Thoracic aorta (tissue), 2 donors: ENCODE measurements at regions not wholly inside any gene's neighbourhood (a gene's known extent, or its start where the extent isn't known, plus 50 kb on each side); places are given as distances from the start of the nearest gene placed in this dataset.

Source experiments
- ATAC-seq: fragments of 150-250 bp; one replicate; pipeline ENCODE4 v1.8.0; 2017; ENCODE audit warnings: low read depth; ENCODE audit not compliant: insufficient number of reproducible peaks, low FRiP score
- DNase-seq: peaks from one replicate; pipeline ENCODE4 v3.0.0-alpha.2; 2020; ENCODE audit warnings: low spot score
- H3K27ac ChIP-seq, 2 donors: fragments of 200-600 bp; sonication (generic); 1 replicate in 1 of 2; 2 replicates in 1 of 2; pipeline ENCODE4 v1.5.1; 2016; ENCODE audit warnings: mild to moderate bottlenecking in 2 of 2, moderate library complexity in 2 of 2
- H3K27me3 ChIP-seq: fragments of 200-600 bp; sonication (generic); replicated peaks from 2 replicates; pipeline ENCODE4 v1.6.0; 2016; ENCODE audit warnings: mild to moderate bottlenecking; ENCODE audit not compliant: insufficient read depth
- H3K36me3 ChIP-seq: fragments of 200-600 bp; sonication (generic); one replicate; pipeline ENCODE4 v1.5.1; 2016
- H3K4me1 ChIP-seq, 2 donors: fragments of 200-600 bp; sonication (generic); 1 replicate in 1 of 2; 2 replicates in 1 of 2; pipeline versions ENCODE4 v1.5.1 to v1.6.0; 2016; ENCODE audit warnings: low read depth in 2 of 2, mild to moderate bottlenecking in 1 of 2; ENCODE audit not compliant: control insufficient read depth in 1 of 2
- H3K4me3 ChIP-seq: fragments of 200-600 bp; sonication (generic); 2 replicates; pipeline ENCODE4 v1.5.1; 2016; ENCODE audit warnings: mild to moderate bottlenecking
- H3K9me3 ChIP-seq: fragments of 200-600 bp; sonication (generic); 2 replicates; pipeline ENCODE4 v1.5.1; 2016
- TF ChIP-seq, protein P1 (sequence below): fragments of 200-600 bp; sonication (generic); IDR thresholded peaks from one replicate; pipeline ENCODE4 v1.5.1; 2019; ENCODE audit warnings: antibody characterized with exemption

DNA sequence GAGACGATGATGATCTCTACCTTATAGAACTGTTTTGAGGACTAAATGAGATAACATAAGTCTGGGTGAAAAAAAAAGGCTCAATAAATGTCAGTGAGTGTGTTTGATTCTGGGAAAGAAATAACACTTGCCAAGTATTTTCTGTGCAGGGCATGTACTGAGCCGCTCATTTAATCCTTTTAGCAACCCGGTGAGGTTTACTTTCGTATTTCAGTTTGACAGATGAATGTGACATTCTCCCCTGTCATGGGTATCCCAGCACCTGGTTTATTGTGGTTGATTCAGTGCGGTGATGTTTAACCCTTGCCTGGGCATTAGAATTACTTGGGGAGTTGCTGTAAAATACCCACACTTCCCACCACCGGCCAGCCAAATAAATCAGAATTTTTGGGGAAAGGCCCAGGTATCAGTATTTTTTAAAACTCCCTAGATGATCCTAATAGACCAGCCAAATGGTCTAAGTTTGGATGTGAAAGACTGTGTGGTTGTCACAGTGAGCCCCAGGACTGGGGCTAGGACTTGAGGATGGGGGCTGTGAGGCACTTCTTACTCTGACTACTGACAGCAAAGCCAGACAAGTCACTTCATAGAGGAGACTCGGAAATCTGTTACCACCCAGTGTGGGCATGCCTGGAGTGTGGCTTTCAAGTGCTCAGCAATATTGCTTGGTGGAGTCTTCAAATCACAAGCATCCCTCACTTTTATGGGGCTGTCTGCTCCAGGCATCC, 100.2 kb upstream of the KCNG1 start:
- H3K4me3 ChIP-seq, result no peak overlapping the region
- DNase-seq, result no peak
- ATAC-seq, result no peak
- no peaks in the 10 kb centered on the region for H3K9me3 ChIP-seq
- no peak overlapping the region for H3K27ac ChIP-seq
- no peaks in the 10 kb centered on the region for H3K27me3 ChIP-seq
- TF ChIP-seq, protein P1, sequence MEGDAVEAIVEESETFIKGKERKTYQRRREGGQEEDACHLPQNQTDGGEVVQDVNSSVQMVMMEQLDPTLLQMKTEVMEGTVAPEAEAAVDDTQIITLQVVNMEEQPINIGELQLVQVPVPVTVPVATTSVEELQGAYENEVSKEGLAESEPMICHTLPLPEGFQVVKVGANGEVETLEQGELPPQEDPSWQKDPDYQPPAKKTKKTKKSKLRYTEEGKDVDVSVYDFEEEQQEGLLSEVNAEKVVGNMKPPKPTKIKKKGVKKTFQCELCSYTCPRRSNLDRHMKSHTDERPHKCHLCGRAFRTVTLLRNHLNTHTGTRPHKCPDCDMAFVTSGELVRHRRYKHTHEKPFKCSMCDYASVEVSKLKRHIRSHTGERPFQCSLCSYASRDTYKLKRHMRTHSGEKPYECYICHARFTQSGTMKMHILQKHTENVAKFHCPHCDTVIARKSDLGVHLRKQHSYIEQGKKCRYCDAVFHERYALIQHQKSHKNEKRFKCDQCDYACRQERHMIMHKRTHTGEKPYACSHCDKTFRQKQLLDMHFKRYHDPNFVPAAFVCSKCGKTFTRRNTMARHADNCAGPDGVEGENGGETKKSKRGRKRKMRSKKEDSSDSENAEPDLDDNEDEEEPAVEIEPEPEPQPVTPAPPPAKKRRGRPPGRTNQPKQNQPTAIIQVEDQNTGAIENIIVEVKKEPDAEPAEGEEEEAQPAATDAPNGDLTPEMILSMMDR, result no peak
- H3K36me3 ChIP-seq, result no peaks in the 10 kb centered on the region
- H3K4me1 ChIP-seq, result no peaks in the 10 kb centered on the region

DNA sequence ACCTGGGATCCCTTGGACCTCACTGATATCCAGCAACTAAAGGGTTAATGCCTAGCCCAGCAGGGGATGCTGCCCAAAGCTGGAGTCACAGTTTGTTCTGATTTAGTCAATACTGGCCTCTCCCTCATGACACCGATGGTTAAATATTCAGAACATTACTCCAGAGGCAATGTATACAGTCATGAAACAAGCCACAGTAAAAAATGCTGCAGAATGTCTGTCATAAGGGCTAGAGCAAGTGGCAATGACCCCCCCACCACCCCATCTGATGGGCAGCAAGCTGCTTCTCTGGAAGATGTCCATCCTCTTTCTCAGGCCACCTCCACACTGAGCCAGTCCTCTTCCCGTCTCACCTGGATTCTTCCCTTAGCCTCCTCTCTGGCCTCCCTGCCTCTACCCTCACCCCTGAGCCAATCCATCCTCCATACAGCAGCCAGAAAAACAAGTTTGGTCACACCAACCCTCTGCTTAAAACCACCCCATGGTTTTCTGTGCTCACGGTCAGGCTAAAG, 99.0 kb upstream of the KCNG1 start:
- Histone ChIP-seq H3K4me1 (no peaks in the 10 kb centered on the region), H3K27ac (no peak overlapping the region), H3K4me3 (no peak overlapping the region), H3K9me3 (no peaks in the 10 kb centered on the region), H3K36me3 (no peaks in the 10 kb centered on the region), H3K27me3 (no peaks in the 10 kb centered on the region)
- TF ChIP-seq, protein P1, result no peak
- ATAC-seq (no peak), DNase-seq (no peak)

GRCh38 chr20:51121272-51121671, 98.4 kb upstream of the KCNG1 start:
- Histone ChIP-seq H3K9me3 (no peaks in the 10 kb centered on the region), H3K27ac (no peak overlapping the region), H3K4me1 (no peaks in the 10 kb centered on the region), H3K36me3 (no peaks in the 10 kb centered on the region), H3K27me3 (no peaks in the 10 kb centered on the region), H3K4me3 (no peak overlapping the region)
- ATAC-seq (no peak), DNase-seq (no peak)
- TF ChIP-seq, protein P1, result no peak

DNA sequence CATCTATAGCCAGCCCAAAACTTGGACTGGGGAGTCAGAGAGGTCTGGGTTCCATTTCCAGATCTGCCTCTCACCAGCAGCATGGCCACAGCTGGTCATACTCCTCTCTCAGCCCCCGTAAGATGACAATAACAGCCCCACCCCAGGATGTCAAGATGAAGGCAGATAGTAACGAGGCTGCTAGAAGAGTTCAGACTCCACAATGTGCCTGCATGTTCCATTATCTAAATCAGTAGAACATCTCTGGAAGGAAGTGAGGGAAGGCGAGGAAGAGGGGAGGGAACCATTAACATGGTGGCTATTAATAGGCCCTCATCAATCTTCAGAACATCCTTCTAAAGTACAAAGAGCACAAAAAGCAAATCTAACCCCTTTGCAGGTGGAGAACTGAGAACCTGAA, 98.0 kb upstream of the KCNG1 start:
- DNase-seq (no peak), ATAC-seq (no peak)
- H3K27me3 ChIP-seq, result no peaks in the 10 kb centered on the region
- H3K36me3 ChIP-seq, result no peaks in the 10 kb centered on the region
- no peak overlapping the region for H3K4me3 ChIP-seq
- H3K27ac ChIP-seq, result no peak overlapping the region
- TF ChIP-seq, protein P1, result no peak
- H3K9me3 ChIP-seq, result no peaks in the 10 kb centered on the region
- H3K4me1 ChIP-seq, result no peaks in the 10 kb centered on the region

DNA sequence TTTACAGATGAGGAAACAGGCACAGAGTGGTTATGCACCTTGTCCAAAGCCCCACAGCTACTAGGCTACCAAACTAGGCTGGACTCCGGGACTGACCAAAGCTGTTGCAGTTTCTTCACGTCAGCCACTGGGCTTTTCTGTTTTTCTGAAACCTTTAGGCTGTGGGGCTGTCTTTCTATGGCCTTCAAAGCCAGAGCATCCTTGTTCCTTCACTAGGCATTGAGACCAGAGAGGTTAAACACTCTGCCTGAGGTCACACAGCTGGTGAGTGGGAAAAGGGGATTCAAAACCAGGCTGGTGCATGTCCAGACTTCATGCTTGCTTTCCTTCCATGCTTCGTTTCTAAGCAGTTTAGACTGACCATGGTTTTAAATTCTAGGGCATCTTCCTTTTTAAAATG, 97.5 kb upstream of the KCNG1 start:
- Histone ChIP-seq H3K27me3 (no peaks in the 10 kb centered on the region), H3K9me3 (no peaks in the 10 kb centered on the region), H3K36me3 (no peaks in the 10 kb centered on the region), H3K4me3 (no peak overlapping the region), H3K27ac (no peak overlapping the region), H3K4me1 (no peaks in the 10 kb centered on the region)
- no peak for DNase-seq
- no peak for ATAC-seq
- TF ChIP-seq, protein P1, result no peak
